Progenitor cell of endocrine pancreas (in vitro differentiated cells): ENCODE measurements at regions not wholly inside any gene's neighbourhood (a gene's known extent, or its start where the extent isn't known, plus 50 kb on each side); places are given as distances from the start of the nearest gene placed in this dataset.

Source experiments
- DNase-seq: peaks from one replicate; pipeline ENCODE4 v3.0.0; 2021; ENCODE audit warnings: low spot score; ENCODE audit not compliant: unreplicated experiment
- H3K27ac Mint-ChIP-seq: 2 replicates; pipeline ENCODE4 v1.8.0; 2021; ENCODE audit warnings: mild to moderate bottlenecking, moderate library complexity, mixed read lengths
- H3K27me3 Mint-ChIP-seq: 2 replicates; pipeline ENCODE4 v1.8.0; 2021; ENCODE audit warnings: mixed read lengths
- H3K36me3 Mint-ChIP-seq: 2 replicates; pipeline ENCODE4 v1.8.0; 2022; ENCODE audit warnings: mixed read lengths; ENCODE audit not compliant: insufficient read depth
- H3K4me1 Mint-ChIP-seq: 2 replicates; pipeline ENCODE4 v1.8.0; 2021; ENCODE audit warnings: low read depth, mixed read lengths
- H3K4me3 Mint-ChIP-seq: 2 replicates; pipeline ENCODE4 v1.8.0; 2021; ENCODE audit warnings: low read depth, mild to moderate bottlenecking, moderate library complexity, mixed read lengths
- H3K9me3 Mint-ChIP-seq: 2 replicates; pipeline ENCODE4 v1.8.0; 2021; ENCODE audit warnings: low read depth, mixed read lengths
- CTCF ChIP-seq: fragments of 200-600 bp; sonication (generic); IDR thresholded peaks from one replicate; pipeline ENCODE4 v1.5.0; 2021; ENCODE audit warnings: antibody characterized with exemption, mild to moderate bottlenecking; ENCODE audit not compliant: unreplicated experiment

GRCh38 chr11:127242676-127243075 lies 242.1 kb upstream of the KIRREL3 start:
- H3K27ac Mint-ChIP-seq: no peak overlapping the region
- H3K27me3 Mint-ChIP-seq: peaks cover 31% of the 10 kb centered on the region
- TF ChIP-seq CTCF: no peak

GRCh38 chr11:127238321-127238720 lies 237.8 kb upstream of the KIRREL3 start:
- Mint-ChIP-seq H3K4me1 (peaks cover 2% of the 10 kb centered on the region), H3K36me3 (no peaks in the 10 kb centered on the region), H3K4me3 (no peak overlapping the region), H3K27ac (no peak overlapping the region), H3K9me3 (no peaks in the 10 kb centered on the region), H3K27me3 (peaks cover 17% of the 10 kb centered on the region)
- no peak for TF ChIP-seq CTCF
- DNase-seq: no peak

More at GRCh38 chr11:127242676-127243075, 242.1 kb upstream of the KIRREL3 start:
- Mint-ChIP-seq H3K9me3 (no peaks in the 10 kb centered on the region), H3K36me3 (no peaks in the 10 kb centered on the region), H3K4me3 (no peak overlapping the region), H3K4me1 (peaks cover 3% of the 10 kb centered on the region)
- no peak for DNase-seq

GRCh38 chr11:127236776-127237175 lies 236.2 kb upstream of the KIRREL3 start:
- no peak for TF ChIP-seq CTCF
- no peak overlapping the region for H3K4me3 Mint-ChIP-seq
- H3K27me3 Mint-ChIP-seq: peaks cover 14% of the 10 kb centered on the region

DNA sequence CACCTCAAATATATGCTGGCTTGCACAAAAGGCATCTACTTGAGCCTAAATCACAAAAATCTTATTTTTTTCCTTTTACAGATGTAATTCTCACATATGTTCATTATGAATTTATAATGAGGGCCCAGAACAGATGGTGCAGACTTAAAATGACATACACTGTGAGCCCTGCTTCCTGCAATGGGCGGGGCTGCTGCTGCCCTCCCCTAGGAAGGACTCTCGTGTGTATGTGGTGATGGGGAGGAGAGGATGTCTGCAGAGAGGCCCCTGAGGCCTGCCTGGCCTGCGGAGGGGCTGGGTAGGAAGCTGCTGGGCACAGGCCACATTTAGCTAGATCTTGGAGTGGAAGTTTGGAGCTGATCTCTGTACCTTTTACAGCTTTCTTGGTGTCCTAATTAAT lies 233.4 kb upstream of the KIRREL3 start:
- H3K27me3 Mint-ChIP-seq: no peaks in the 10 kb centered on the region
- no peak for TF ChIP-seq CTCF
- no peaks in the 10 kb centered on the region for H3K4me1 Mint-ChIP-seq
- H3K36me3 Mint-ChIP-seq: no peaks in the 10 kb centered on the region
- H3K27ac Mint-ChIP-seq: no peak overlapping the region
- H3K9me3 Mint-ChIP-seq: no peaks in the 10 kb centered on the region
- DNase-seq: no peak
- H3K4me3 Mint-ChIP-seq: no peak overlapping the region

More at GRCh38 chr11:127236776-127237175, 236.2 kb upstream of the KIRREL3 start:
- H3K27ac Mint-ChIP-seq: no peak overlapping the region
- no peaks in the 10 kb centered on the region for H3K9me3 Mint-ChIP-seq
- no peak for DNase-seq
- H3K36me3 Mint-ChIP-seq: no peaks in the 10 kb centered on the region
- H3K4me1 Mint-ChIP-seq: no peaks in the 10 kb centered on the region

GRCh38 chr11:127230392-127230791 lies 229.8 kb upstream of the KIRREL3 start:
- Mint-ChIP-seq H3K27me3 (peaks cover 3% of the 10 kb centered on the region), H3K4me3 (no peak overlapping the region), H3K27ac (no peak overlapping the region), H3K36me3 (no peaks in the 10 kb centered on the region), H3K9me3 (no peaks in the 10 kb centered on the region), H3K4me1 (no peaks in the 10 kb centered on the region)
- no peak for DNase-seq
- no peak for TF ChIP-seq CTCF
